Progenitor cell of endocrine pancreas (in vitro differentiated cells): ENCODE measurements at regions not wholly inside any gene's neighbourhood (a gene's known extent, or its start where the extent isn't known, plus 50 kb on each side); places are given as distances from the start of the nearest gene placed in this dataset.

Source experiments
- DNase-seq: peaks from one replicate; pipeline ENCODE4 v3.0.0; 2021; ENCODE audit warnings: low spot score; ENCODE audit not compliant: unreplicated experiment
- H3K27ac Mint-ChIP-seq: 2 replicates; pipeline ENCODE4 v1.8.0; 2021; ENCODE audit warnings: mild to moderate bottlenecking, moderate library complexity, mixed read lengths
- H3K27me3 Mint-ChIP-seq: 2 replicates; pipeline ENCODE4 v1.8.0; 2021; ENCODE audit warnings: mixed read lengths
- H3K36me3 Mint-ChIP-seq: 2 replicates; pipeline ENCODE4 v1.8.0; 2022; ENCODE audit warnings: mixed read lengths; ENCODE audit not compliant: insufficient read depth
- H3K4me1 Mint-ChIP-seq: 2 replicates; pipeline ENCODE4 v1.8.0; 2021; ENCODE audit warnings: low read depth, mixed read lengths
- H3K4me3 Mint-ChIP-seq: 2 replicates; pipeline ENCODE4 v1.8.0; 2021; ENCODE audit warnings: low read depth, mild to moderate bottlenecking, moderate library complexity, mixed read lengths
- H3K9me3 Mint-ChIP-seq: 2 replicates; pipeline ENCODE4 v1.8.0; 2021; ENCODE audit warnings: low read depth, mixed read lengths
- TF ChIP-seq, protein P1 (sequence below): fragments of 200-600 bp; sonication (generic); IDR thresholded peaks from one replicate; pipeline ENCODE4 v1.5.0; 2021; ENCODE audit warnings: antibody characterized with exemption, mild to moderate bottlenecking; ENCODE audit not compliant: unreplicated experiment

- Mint-ChIP-seq H3K4me3 (no peak overlapping the region), H3K36me3 (no peaks in the 10 kb centered on the region), H3K9me3 (no peaks in the 10 kb centered on the region), H3K27ac (no peak overlapping the region), H3K4me1 (no peaks in the 10 kb centered on the region), H3K27me3 (peaks cover 60% of the 10 kb centered on the region)
- TF ChIP-seq, protein P1, sequence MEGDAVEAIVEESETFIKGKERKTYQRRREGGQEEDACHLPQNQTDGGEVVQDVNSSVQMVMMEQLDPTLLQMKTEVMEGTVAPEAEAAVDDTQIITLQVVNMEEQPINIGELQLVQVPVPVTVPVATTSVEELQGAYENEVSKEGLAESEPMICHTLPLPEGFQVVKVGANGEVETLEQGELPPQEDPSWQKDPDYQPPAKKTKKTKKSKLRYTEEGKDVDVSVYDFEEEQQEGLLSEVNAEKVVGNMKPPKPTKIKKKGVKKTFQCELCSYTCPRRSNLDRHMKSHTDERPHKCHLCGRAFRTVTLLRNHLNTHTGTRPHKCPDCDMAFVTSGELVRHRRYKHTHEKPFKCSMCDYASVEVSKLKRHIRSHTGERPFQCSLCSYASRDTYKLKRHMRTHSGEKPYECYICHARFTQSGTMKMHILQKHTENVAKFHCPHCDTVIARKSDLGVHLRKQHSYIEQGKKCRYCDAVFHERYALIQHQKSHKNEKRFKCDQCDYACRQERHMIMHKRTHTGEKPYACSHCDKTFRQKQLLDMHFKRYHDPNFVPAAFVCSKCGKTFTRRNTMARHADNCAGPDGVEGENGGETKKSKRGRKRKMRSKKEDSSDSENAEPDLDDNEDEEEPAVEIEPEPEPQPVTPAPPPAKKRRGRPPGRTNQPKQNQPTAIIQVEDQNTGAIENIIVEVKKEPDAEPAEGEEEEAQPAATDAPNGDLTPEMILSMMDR, result no peak
- no peak for DNase-seq
Measured at GRCh38 chr7:155981703-155982102, 169.4 kb upstream of the SHH start.

GRCh38 chr7:155980841-155981240 lies 168.6 kb upstream of the SHH start:
- H3K4me1 Mint-ChIP-seq, result no peaks in the 10 kb centered on the region
- H3K9me3 Mint-ChIP-seq, result no peaks in the 10 kb centered on the region
- TF ChIP-seq, protein P1, result no peak
- no peak overlapping the region for H3K27ac Mint-ChIP-seq
- DNase-seq, result no peak
- no peak overlapping the region for H3K4me3 Mint-ChIP-seq
- peaks cover 58% of the 10 kb centered on the region for H3K27me3 Mint-ChIP-seq
- no peaks in the 10 kb centered on the region for H3K36me3 Mint-ChIP-seq

DNA sequence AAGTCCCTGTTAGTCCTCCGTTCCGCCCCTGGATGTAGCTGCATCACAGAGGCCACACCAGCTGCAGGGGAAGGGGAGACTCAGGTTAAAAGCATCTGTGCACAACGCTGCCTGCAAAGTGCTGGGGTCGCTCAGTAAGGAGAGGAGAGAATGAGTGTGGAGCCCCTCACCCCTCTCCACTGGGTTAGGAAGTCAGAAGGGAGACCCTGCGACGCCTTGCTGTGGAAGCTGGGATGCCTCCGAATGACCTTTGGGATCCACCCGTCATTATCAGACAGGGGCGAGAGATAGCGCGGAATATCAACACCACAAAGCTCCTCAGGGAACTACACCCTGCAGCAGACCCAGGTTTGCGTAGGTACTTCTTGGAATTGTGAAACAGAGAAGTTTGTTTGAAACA lies 167.7 kb upstream of the SHH start:
- Mint-ChIP-seq H3K9me3 (no peaks in the 10 kb centered on the region), H3K27ac (no peak overlapping the region), H3K4me1 (no peaks in the 10 kb centered on the region), H3K27me3 (peaks cover 63% of the 10 kb centered on the region), H3K4me3 (no peak overlapping the region), H3K36me3 (no peaks in the 10 kb centered on the region)
- TF ChIP-seq, protein P1, result no peak
- DNase-seq, result no peak

GRCh38 chr7:155979566-155979965 lies 167.3 kb upstream of the SHH start:
- Mint-ChIP-seq H3K27ac (no peak overlapping the region), H3K4me3 (no peak overlapping the region), H3K36me3 (no peaks in the 10 kb centered on the region), H3K4me1 (no peaks in the 10 kb centered on the region), H3K9me3 (no peaks in the 10 kb centered on the region), H3K27me3 (peaks cover 62% of the 10 kb centered on the region)
- no peak for DNase-seq
- TF ChIP-seq, protein P1, result no peak

DNA sequence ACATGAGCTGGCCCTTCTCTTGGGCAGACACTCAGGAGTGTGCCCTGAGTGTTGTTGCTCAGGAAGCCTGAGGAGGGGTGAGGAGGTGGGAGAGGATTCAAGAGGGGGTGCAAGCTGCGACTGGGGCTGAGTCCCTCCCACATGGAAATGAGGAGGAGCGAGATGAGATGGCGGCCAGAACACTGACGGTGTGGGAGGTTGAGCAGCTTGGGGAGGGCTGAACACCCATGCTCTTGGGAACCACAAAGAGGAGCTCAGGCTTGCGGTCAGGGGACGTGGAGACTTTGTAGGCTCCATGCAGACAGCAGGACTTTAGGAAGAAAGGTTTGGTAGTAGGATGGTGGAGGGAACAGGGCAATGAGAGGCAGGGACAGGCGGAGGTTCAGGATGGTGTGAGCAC lies 163.2 kb upstream of the SHH start:
- Mint-ChIP-seq H3K27me3 (peaks cover 84% of the 10 kb centered on the region), H3K9me3 (no peaks in the 10 kb centered on the region), H3K4me3 (no peak overlapping the region)

More for the DNA sequence above, 163.2 kb upstream of the SHH start:
- no peaks in the 10 kb centered on the region for H3K36me3 Mint-ChIP-seq
- DNase-seq, result no peak
- H3K4me1 Mint-ChIP-seq, result no peaks in the 10 kb centered on the region
- H3K27ac Mint-ChIP-seq, result no peak overlapping the region
- TF ChIP-seq, protein P1, result no peak
